GM21515 (cell line): ENCODE measurements at regions not wholly inside any gene's neighbourhood (a gene's known extent, or its start where the extent isn't known, plus 50 kb on each side); places are given as distances from the start of the nearest gene placed in this dataset.
"Not testable (repeated sequence)": the region's sequence is repeated elsewhere in the genome, so short reads cannot be mapped to it uniquely, and the experiment has no call there.

Experiments used
- ATAC-seq: cut with Tn5 transposase; IDR thresholded peaks from one replicate; pipeline ENCODE4 v1.9.1; 2021; ENCODE audit not compliant: unreplicated experiment

GRCh38 chr3:145089337-145089736, 1071.6 kb downstream of the PLOD2 start:
- ATAC-seq = peak; percentile 23

GRCh38 chr3:145094355-145094941, 1066.5 kb downstream of the PLOD2 start:
- peak; percentile 95 for ATAC-seq

GRCh38 chr3:145111141-145111540, 1049.8 kb downstream of the PLOD2 start:
- not testable (repeated sequence) for ATAC-seq

- no peak for ATAC-seq
Measured at GRCh38 chr3:145116769-145117168, 1044.2 kb downstream of the PLOD2 start.

GRCh38 chr3:145118303-145118702, 1042.7 kb downstream of the PLOD2 start:
- ATAC-seq = no peak

- no peak for ATAC-seq
Measured at GRCh38 chr3:145124900-145125678, 1035.9 kb downstream of the PLOD2 start.

- ATAC-seq = no peak
Measured at GRCh38 chr3:145133281-145133680, 1027.7 kb downstream of the PLOD2 start.

- ATAC-seq = no peak
Measured at GRCh38 chr3:145134738-145135137, 1026.2 kb downstream of the PLOD2 start.

GRCh38 chr3:145144361-145144760, 1016.6 kb downstream of the PLOD2 start:
- ATAC-seq = no peak

GRCh38 chr3:145145461-145145860, 1015.5 kb downstream of the PLOD2 start:
- ATAC-seq = no peak

- ATAC-seq = no peak
Measured at GRCh38 chr3:145159640-145160039, 1001.3 kb downstream of the PLOD2 start.

GRCh38 chr3:145170121-145170520, 990.9 kb downstream of the PLOD2 start:
- ATAC-seq = no peak

- no peak for ATAC-seq
Measured at GRCh38 chr3:145175626-145176025, 985.4 kb downstream of the PLOD2 start.

GRCh38 chr3:145176907-145177306, 984.1 kb downstream of the PLOD2 start:
- ATAC-seq = no peak

- no peak for ATAC-seq
Measured at GRCh38 chr3:145177828-145178227, 983.2 kb downstream of the PLOD2 start.

GRCh38 chr3:145182196-145182911, 978.6 kb downstream of the PLOD2 start:
- ATAC-seq = no peak

GRCh38 chr3:145183261-145183660, 977.7 kb downstream of the PLOD2 start:
- ATAC-seq = no peak

GRCh38 chr3:145188079-145188770, 972.8 kb downstream of the PLOD2 start:
- ATAC-seq = no peak

- no peak for ATAC-seq
Measured at GRCh38 chr3:145190138-145190537, 970.8 kb downstream of the PLOD2 start.

- ATAC-seq = no peak
Measured at GRCh38 chr3:145190761-145191160, 970.2 kb downstream of the PLOD2 start.

- ATAC-seq = no peak
Measured at GRCh38 chr3:145191543-145191942, 969.4 kb downstream of the PLOD2 start.
